GM12875 (cell line): ENCODE measurements at regions not wholly inside any gene's neighbourhood (a gene's known extent, or its start where the extent isn't known, plus 50 kb on each side); places are given as distances from the start of the nearest gene placed in this dataset.

ENCODE experiments used
- H3K4me3 ChIP-seq: one replicate; pipeline ENCODE4 v1.5.1; 2011; ENCODE audit warnings: low read depth, low read length, control low read depth
- TF ChIP-seq, protein P1 (sequence below): IDR thresholded peaks from 2 replicates; pipeline ENCODE4 v1.5.1; 2011; ENCODE audit warnings: low read depth, mild to moderate bottlenecking, control low read depth, inconsistent platforms, low read length, moderate library complexity, borderline replicate concordance; ENCODE audit not compliant: insufficient read depth

GRCh38 chr3:75981401-75981800 is 196.1 kb upstream of the ZNF717 start:
- H3K4me3 ChIP-seq = no peak overlapping the region
- TF ChIP-seq, protein P1, sequence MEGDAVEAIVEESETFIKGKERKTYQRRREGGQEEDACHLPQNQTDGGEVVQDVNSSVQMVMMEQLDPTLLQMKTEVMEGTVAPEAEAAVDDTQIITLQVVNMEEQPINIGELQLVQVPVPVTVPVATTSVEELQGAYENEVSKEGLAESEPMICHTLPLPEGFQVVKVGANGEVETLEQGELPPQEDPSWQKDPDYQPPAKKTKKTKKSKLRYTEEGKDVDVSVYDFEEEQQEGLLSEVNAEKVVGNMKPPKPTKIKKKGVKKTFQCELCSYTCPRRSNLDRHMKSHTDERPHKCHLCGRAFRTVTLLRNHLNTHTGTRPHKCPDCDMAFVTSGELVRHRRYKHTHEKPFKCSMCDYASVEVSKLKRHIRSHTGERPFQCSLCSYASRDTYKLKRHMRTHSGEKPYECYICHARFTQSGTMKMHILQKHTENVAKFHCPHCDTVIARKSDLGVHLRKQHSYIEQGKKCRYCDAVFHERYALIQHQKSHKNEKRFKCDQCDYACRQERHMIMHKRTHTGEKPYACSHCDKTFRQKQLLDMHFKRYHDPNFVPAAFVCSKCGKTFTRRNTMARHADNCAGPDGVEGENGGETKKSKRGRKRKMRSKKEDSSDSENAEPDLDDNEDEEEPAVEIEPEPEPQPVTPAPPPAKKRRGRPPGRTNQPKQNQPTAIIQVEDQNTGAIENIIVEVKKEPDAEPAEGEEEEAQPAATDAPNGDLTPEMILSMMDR = no peak

DNA sequence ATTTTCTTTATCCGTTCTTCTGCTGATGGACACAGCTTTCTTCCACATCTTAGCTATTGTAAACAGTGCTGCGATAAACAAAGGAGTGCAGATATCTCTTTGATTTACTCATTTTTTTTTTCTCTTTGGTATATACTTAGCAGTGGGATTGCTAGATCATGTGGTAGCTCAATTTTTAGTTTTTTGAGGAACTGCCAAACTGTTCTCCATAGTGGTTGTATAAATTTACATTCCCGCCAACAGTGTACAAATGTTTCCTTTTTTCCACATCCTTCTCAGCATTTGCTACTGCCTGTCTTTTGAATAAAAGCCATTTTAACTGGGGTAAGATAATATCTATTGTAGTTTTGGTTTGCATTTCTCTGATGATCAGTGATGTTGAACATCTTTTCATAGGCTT is 196.8 kb upstream of the ZNF717 start:
- H3K4me3 ChIP-seq = no peak overlapping the region
- TF ChIP-seq, protein P1 = no peak

DNA sequence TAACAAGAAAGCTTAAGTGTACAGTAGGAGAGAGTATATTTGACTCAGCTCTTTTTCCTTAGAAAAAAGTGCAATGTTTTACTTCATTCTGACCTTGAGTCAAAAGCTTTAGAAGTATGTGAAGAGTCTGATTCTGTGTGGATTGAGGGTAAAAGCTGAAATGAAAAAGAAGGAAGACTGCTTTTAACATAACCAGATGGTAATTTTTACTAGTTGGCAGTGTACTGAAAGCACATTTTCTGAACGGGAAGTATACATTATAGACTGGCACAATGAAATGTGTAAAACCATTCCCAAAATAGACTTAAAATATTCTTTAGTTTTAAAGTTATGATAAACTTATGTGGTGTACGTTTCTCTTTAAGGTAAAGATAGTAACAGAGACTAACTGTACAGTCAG is 197.8 kb upstream of the ZNF717 start:
- H3K4me3 ChIP-seq = no peak overlapping the region
- TF ChIP-seq, protein P1 = no peak

DNA sequence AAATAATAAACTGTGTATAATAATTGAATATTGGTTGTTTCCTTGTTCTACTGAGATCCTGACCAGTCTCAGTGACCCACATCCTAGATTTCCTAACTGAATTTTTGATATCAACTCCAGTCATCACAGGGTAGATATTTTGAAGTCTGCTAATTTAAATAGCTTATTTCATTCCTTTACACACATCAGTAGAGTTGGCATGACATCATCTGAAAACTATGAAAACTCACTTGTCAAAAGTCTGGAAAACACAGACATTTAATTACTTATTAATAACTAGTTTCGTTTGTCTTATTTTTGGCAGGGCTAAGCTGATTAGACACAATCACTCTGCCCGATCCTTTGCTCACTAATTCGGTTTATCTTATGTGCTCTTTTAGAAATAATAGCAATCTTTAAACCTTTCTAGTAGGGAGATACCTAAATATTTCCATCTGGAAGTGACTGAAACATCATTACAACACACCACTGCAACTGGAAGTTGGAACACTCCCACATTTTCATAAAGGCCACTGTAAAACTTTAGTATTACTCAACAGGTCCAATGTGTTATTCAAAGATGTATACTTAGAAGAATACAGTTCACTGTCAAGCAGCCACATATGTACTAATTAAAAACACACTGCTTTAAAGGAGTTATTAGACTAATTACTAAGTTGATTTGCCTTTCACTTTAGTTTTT is 198.4 kb upstream of the ZNF717 start:
- H3K4me3 ChIP-seq = no peak overlapping the region
- TF ChIP-seq, protein P1 = no peak

DNA sequence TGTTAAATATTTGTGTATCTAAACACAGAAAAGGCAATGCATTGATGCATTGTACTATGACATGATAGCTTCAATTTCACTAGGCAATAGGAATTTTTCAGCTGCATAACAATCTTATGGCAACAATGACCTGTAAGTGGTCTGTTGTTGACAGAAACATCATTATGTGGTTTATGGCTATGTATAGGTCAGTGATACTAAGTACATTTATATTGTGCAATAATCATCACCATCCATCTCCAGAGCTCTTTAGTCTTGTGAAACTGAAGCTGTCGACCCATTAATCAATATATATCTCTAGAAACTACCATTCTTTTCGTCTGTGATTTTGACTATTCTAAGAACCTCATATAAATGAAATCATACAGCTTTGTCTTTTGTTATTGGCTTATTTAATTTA is 200.1 kb upstream of the ZNF717 start:
- TF ChIP-seq, protein P1 = no peak
- no peak overlapping the region for H3K4me3 ChIP-seq

DNA sequence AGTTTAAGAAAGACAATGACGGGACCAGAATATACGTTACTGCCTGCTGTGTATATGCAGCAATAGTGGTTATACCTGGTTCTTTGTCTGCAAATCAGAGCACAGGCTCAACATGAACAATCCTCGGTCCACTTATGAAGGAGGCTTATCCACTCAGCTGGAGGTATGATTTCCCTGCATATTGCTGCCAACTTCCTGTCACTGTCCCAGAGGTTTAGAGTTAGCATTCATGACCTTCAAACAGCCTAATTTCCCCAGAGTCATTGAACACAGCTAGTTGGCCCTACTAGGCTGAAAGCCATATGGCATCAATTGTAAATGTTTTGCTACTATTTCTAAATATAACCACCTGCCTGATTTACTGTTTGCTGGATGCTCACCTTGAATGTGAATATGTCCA is 224.9 kb upstream of the ZNF717 start:
- TF ChIP-seq, protein P1 = no peak
- no peak overlapping the region for H3K4me3 ChIP-seq

DNA sequence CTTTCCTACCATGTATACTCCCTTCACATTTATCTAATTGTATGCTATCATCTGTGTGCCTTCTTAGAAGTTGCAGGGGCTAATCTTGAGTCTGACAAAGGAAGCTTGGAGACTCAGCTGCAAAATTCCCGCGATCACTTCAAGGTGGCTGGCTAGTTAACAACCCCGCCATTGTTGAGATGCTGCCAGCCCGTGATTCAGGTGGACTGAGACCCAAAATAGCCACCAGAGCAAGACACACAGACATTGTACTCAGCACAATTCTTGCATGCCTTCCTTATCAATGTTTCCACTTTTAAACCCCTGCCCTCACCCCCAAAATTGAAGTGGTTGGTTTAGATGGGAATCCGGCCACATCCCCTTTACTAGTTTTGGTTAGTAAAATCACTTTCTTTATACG is 225.8 kb upstream of the ZNF717 start:
- H3K4me3 ChIP-seq = no peak overlapping the region
- TF ChIP-seq, protein P1 = no peak
